ENCODE measurements at regions not wholly inside any gene's neighbourhood (a gene's known extent, or its start where the extent isn't known, plus 50 kb on each side); places are given as distances from the start of the nearest gene placed in this dataset.
A peak's percentile ranks its signal among the peaks of the same experiment; 100 is the strongest.

- Histone ChIP-seq H3K9me3 (ENCODE audit: control insufficient read depth, low read length) (no peaks in the 10 kb centered on the region), H3K27ac (ENCODE audit: low read length) (no peak overlapping the region), H3K4me1 (ENCODE audit: control insufficient read depth, insufficient read depth, low read length) (no peaks in the 10 kb centered on the region), H3K27me3 (ENCODE audit: control insufficient read depth, insufficient read depth) (no peaks in the 10 kb centered on the region), H3K4me3 (ENCODE audit: low read length) (no peak overlapping the region)
- intact Hi-C loops (cut with DNase I): loop anchor here in 2 of 4 donors (5.0 to 10.0 kb wide), 4 partner anchors 60 to 650 kb away; partner anchors contain the start of gene JAG1 (in 2 of the 2)
- peak; percentile 92 to 93 for ATAC-seq
- WGBS: 35% methylated on average over 4 of the region's 4 CpGs
- peak; percentile 41 to 74 (median 48) for DNase-seq
Observed at GRCh38 chr20:11204926-11205768, 531.3 kb upstream of the JAG1 start.

DNA sequence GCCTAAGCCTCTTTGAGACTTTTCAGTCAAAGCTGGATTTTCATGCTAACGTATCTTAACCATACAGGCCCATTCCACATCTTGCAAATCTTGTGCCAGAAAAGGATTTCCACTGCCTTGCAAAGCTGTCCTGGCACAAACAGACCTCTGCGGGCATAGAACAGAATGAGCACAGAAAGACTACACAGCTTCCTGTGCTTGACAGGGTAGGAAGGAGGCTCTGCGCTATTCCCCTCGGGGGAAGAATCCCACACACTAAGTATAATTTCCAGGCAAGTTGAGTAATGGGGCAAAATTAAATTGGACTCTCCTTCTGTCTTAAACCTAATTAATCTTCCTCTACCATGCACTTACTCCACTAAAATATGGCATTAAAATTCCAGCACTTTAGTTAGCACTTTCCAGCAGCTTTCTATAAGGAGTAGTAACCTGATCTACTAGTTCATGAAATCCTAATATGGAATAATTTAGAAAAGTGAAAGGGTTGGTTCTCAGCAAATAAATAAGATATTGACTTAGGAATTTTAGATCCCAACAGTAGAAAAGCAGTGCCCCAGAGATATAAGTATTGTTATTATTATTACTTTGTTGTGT is 532.1 kb upstream of the JAG1 start:
- H3K27ac ChIP-seq (ENCODE audit: low read length): no peak overlapping the region
- H3K4me1 ChIP-seq (ENCODE audit: control insufficient read depth, insufficient read depth, low read length): no peaks in the 10 kb centered on the region
- no peaks in the 10 kb centered on the region for H3K27me3 ChIP-seq (ENCODE audit: control insufficient read depth, insufficient read depth)
- H3K9me3 ChIP-seq (ENCODE audit: control insufficient read depth, low read length): no peaks in the 10 kb centered on the region
- 55% methylated on average over 4 of the region's 4 CpGs for WGBS
- no peak for DNase-seq
- intact Hi-C loops (cut with DNase I): loop anchor here in 2 of 4 donors (5.0 to 10.0 kb wide), 4 partner anchors 59 to 651 kb away; partner anchors contain the start of gene JAG1 (in 2 of the 2)
- ATAC-seq: peak; percentile 29 to 46
- H3K4me3 ChIP-seq (ENCODE audit: low read length): no peak overlapping the region

DNA sequence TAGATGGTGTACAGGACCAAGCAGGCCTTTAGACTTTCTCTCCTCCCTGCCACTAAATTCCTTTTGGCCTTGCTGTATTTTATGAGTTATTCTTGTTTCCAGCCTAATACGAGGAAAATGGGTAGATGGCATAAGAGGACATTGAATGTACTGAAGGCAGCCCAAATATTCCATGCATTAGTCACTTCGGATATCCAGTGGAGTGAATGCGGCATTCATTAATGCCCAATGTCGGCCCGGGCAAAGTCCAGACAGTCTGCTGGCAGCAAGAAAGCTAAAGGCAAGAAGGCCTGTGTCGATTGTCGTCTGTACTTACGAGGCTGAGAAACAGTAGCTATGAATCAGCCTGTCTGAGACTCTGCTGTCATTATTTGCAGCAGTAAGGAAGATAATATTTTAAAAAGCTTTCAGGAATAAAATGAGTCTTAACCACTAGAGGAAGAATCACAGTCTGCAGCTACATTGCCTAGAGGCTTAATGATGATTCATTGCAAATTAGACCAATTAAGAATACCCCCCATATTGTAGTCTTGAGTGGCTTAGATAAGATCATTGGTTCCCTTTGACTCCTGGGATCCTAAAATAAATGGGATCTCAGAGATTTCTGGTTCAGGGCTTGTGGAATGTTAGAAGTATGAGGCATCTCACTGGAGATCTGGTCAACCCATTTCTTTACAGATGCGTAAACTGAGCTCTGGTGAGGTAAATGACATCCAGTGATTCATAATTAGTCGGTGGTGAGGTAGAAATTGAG is 534.1 kb upstream of the JAG1 start:
- H3K27me3 ChIP-seq (ENCODE audit: control insufficient read depth, insufficient read depth): no peaks in the 10 kb centered on the region
- no peak overlapping the region for H3K27ac ChIP-seq (ENCODE audit: low read length)
- intact Hi-C loops (cut with DNase I): loop anchor here in 2 of 4 donors (5.0 to 10.0 kb wide), 4 partner anchors 57 to 653 kb away; partner anchors contain the start of gene JAG1 (in 2 of the 2)
- no peaks in the 10 kb centered on the region for H3K9me3 ChIP-seq (ENCODE audit: control insufficient read depth, low read length)
- DNase-seq (peak in 1 of 3 donors; percentile 11), ATAC-seq (no peak)
- H3K4me3 ChIP-seq (ENCODE audit: low read length): no peak overlapping the region
- H3K4me1 ChIP-seq (ENCODE audit: control insufficient read depth, insufficient read depth, low read length): no peaks in the 10 kb centered on the region
- WGBS: 74% methylated on average over 10 of the region's 10 CpGs

- 88% methylated on average over 5 of the region's 5 CpGs for WGBS
- no peaks in the 10 kb centered on the region for H3K9me3 ChIP-seq (ENCODE audit: control insufficient read depth, low read length)
- intact Hi-C loops (cut with DNase I): no loop called here
- no peaks in the 10 kb centered on the region for H3K27me3 ChIP-seq (ENCODE audit: control insufficient read depth, insufficient read depth)
- H3K27ac ChIP-seq (ENCODE audit: low read length): no peak overlapping the region
- H3K4me3 ChIP-seq (ENCODE audit: low read length): no peak overlapping the region
- ATAC-seq: no peak
- H3K4me1 ChIP-seq (ENCODE audit: control insufficient read depth, insufficient read depth, low read length): peaks cover 4% of the 10 kb centered on the region
- no peak for DNase-seq
Observed at GRCh38 chr20:11210611-11211010, 536.8 kb upstream of the JAG1 start.

DNA sequence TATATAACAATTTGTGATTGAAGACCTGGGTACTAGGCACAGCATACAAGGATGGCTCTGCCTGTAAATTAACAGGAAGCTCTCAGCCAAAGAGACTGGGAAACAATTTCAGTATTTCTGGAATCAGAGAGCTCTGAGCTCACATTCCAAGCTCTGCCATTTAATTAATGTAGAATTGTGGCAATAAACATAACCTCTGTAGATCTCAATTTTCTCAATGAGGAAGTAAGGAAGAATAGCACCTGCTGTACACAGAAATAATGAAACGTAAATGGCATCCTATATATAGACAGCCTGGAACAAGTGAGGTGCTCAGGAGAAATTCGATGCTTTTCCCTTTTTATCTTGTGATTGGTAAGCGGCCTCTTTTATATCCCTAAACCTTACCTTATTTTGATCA is 538.5 kb upstream of the JAG1 start:
- intact Hi-C loops (cut with DNase I): no loop called here
- Histone ChIP-seq H3K27ac (ENCODE audit: low read length) (no peak overlapping the region), H3K4me3 (ENCODE audit: low read length) (no peak overlapping the region), H3K4me1 (ENCODE audit: control insufficient read depth, insufficient read depth, low read length) (peaks cover 7% of the 10 kb centered on the region), H3K27me3 (ENCODE audit: control insufficient read depth, insufficient read depth) (no peaks in the 10 kb centered on the region), H3K9me3 (ENCODE audit: control insufficient read depth, low read length) (no peaks in the 10 kb centered on the region)
- ATAC-seq (no peak), DNase-seq (no peak)
- WGBS: 91% methylated on average over 3 of the region's 3 CpGs

DNA sequence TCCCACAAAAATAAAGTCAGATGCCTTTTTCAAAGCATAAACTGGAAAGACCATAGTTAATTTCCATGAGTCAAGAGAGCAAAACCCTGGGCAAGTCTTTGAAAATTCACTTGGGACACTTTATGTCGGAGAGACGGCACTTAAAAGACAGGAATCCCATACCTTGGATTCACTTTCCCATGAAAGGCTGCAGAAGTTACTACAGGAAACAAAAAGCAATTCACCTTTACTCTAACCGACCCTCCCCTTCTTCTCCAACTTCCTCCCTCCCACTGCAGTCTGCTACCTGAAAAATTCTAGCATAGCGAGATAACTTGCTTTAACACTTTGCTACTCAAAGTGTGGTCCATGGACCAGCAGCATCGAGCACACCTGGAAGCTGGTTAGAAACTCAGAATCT is 539.1 kb upstream of the JAG1 start:
- Histone ChIP-seq H3K4me3 (ENCODE audit: low read length) (no peak overlapping the region), H3K27me3 (ENCODE audit: control insufficient read depth, insufficient read depth) (no peaks in the 10 kb centered on the region), H3K27ac (ENCODE audit: low read length) (no peak overlapping the region), H3K9me3 (ENCODE audit: control insufficient read depth, low read length) (no peaks in the 10 kb centered on the region), H3K4me1 (ENCODE audit: control insufficient read depth, insufficient read depth, low read length) (peaks cover 7% of the 10 kb centered on the region)
- intact Hi-C loops (cut with DNase I): no loop called here
- ATAC-seq (no peak), DNase-seq (no peak)
- 89% methylated on average over 5 of the region's 5 CpGs for WGBS

- H3K27ac ChIP-seq (ENCODE audit: low read length): peak overlapping the region; percentile 28
Observed at GRCh38 chr20:11214256-11214840, 540.5 kb upstream of the JAG1 start.

DNA sequence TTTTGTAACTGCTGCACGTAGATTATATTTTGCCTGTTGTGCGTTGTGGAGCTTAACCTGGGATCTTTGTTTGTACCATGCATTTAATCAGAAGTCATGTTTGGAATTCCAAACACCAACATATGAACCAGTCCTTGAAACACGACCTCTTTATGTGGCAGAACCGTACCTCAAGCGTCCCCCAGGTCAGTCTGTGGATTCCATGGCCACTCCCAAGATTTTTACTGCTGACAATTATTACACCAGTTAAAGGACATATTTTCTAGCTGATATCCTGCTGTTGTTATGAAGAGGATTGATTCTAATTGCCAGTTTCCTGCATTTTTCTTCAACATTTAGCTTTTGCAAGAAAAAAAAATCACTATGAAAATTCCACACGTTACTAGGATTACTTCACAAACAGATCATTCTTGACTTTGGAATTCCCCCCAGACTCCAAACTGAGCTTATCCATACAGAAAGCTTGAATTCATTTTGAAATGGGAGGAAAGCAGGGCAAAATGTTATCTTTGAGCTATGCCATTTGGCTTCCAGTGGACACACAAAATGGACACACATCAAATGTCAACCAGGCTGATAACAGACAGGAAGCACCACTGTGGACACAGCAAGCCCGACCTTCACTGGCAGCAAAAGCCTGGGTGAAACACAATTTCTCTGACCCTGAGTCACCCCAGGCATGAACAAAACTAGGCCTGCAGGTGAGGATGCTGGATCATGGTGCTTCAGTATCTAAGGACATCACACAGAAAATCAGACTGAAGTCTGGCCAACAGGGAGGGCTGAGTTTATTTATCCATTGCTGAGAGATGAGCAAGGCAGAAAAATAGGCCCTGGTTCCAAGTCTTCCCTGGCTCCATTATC is 542.9 kb upstream of the JAG1 start:
- WGBS: 42% methylated on average over 7 of the region's 7 CpGs
- ATAC-seq (peak; percentile 66 to 87), DNase-seq (peak; percentile 17 to 58 (median 39))
- peak overlapping the region; percentile 3 for H3K27ac ChIP-seq (ENCODE audit: low read length)
- peaks cover 10% of the 10 kb centered on the region for H3K4me1 ChIP-seq (ENCODE audit: control insufficient read depth, insufficient read depth, low read length)
- H3K27me3 ChIP-seq (ENCODE audit: control insufficient read depth, insufficient read depth): no peaks in the 10 kb centered on the region
- intact Hi-C loops (cut with DNase I): no loop called here
- H3K4me3 ChIP-seq (ENCODE audit: low read length): no peak overlapping the region
- no peaks in the 10 kb centered on the region for H3K9me3 ChIP-seq (ENCODE audit: control insufficient read depth, low read length)

More at GRCh38 chr20:11214256-11214840, 540.5 kb upstream of the JAG1 start:
- no peaks in the 10 kb centered on the region for H3K27me3 ChIP-seq (ENCODE audit: control insufficient read depth, insufficient read depth)
- ATAC-seq: no peak
- 72% methylated on average over 6 of the region's 6 CpGs for WGBS
- no peaks in the 10 kb centered on the region for H3K9me3 ChIP-seq (ENCODE audit: control insufficient read depth, low read length)
- H3K4me3 ChIP-seq (ENCODE audit: low read length): no peak overlapping the region
- H3K4me1 ChIP-seq (ENCODE audit: control insufficient read depth, insufficient read depth, low read length): peaks cover 7% of the 10 kb centered on the region
- no peak for DNase-seq
- intact Hi-C loops (cut with DNase I): no loop called here

DNA sequence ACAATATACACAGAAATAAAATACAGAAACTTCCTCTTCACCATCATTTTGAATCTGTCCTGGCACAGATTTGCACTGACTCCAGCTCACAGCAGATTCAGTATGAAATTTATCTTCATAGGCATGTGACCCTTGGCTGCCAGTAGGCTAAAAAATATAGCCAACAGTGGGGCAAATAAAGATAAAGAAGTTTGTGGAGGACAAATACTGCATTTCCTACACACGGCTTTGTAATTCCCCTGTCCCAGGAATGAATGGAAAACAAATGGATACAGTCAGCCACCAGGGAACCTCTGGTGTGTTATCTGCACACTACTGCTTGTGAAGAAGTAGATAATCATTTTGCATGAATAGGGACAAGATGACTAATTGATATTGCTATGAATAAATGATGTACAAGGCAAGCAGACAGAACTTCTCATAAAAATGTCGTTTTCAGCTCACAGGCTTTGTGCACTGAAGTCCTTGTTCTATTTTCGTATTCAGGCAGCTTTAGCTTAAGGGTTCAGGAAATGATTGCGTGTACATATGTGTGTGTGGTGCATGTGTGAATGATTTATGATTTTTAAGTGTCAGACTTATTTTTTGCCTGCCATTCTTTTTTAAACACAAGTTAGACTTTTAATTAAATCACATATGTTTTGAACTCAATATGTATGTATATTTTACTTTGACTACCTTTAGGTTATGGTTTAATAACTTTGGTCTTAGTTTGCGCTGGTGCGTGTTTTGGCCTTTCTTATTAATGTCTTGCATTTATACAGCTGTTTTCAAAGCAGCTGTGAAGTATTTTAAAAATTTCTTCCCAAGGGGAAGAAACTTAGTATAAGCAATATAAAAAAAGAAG is 543.8 kb upstream of the JAG1 start:
- ATAC-seq (peak; percentile 37 to 62), DNase-seq (no peak)
- 28% methylated on average over 6 of the region's 6 CpGs for WGBS
- H3K4me3 ChIP-seq (ENCODE audit: low read length): no peak overlapping the region
- H3K27ac ChIP-seq (ENCODE audit: low read length): peak overlapping the region; percentile 3
- intact Hi-C loops (cut with DNase I): no loop called here
- no peaks in the 10 kb centered on the region for H3K27me3 ChIP-seq (ENCODE audit: control insufficient read depth, insufficient read depth)
- peaks cover 10% of the 10 kb centered on the region for H3K4me1 ChIP-seq (ENCODE audit: control insufficient read depth, insufficient read depth, low read length)
- H3K9me3 ChIP-seq (ENCODE audit: control insufficient read depth, low read length): no peaks in the 10 kb centered on the region

Data from right cardiac atrium (tissue), 5 donors.